ENCODE measurements at regions not wholly inside any gene's neighbourhood (a gene's known extent, or its start where the extent isn't known, plus 50 kb on each side); places are given as distances from the start of the nearest gene placed in this dataset.

- no peaks in the 10 kb centered on the region for H3K27me3 ChIP-seq (ENCODE audit: insufficient read depth, low read length, poor library complexity, severe bottlenecking)
- H3K36me3 Mint-ChIP-seq, result no peaks in the 10 kb centered on the region
- H3K4me1 Mint-ChIP-seq, result no peaks in the 10 kb centered on the region
- H3K27me3 Mint-ChIP-seq, result peaks cover 2 to 7% of the 10 kb centered on the region in 2 donors
- H3K9me3 ChIP-seq (ENCODE audit: low read length), result no peaks in the 10 kb centered on the region
- peaks cover 8 to 17% (median 11%) of the 10 kb centered on the region in 5 donors for H3K9me3 Mint-ChIP-seq
- H3K36me3 ChIP-seq (ENCODE audit: insufficient read depth, low read length), result no peaks in the 10 kb centered on the region
- H3K27ac ChIP-seq (ENCODE audit: low read depth, low read length), result no peak overlapping the region
- CTCF ChIA-PET, result no interaction called here
- H3K4me3 ChIP-seq (ENCODE audit: low read length), result no peak overlapping the region
- H3K27ac Mint-ChIP-seq, result no peak overlapping the region
- no peak overlapping the region for H3K4me3 Mint-ChIP-seq
- POLR2A ChIA-PET, result no interaction called here
- no peak for DNase-seq
- H3K4me1 ChIP-seq (ENCODE audit: insufficient read depth, low read length), result no peaks in the 10 kb centered on the region
Observed at GRCh38 chr13:111572956-111573761, 252.7 kb downstream of the TEX29 start.

DNA sequence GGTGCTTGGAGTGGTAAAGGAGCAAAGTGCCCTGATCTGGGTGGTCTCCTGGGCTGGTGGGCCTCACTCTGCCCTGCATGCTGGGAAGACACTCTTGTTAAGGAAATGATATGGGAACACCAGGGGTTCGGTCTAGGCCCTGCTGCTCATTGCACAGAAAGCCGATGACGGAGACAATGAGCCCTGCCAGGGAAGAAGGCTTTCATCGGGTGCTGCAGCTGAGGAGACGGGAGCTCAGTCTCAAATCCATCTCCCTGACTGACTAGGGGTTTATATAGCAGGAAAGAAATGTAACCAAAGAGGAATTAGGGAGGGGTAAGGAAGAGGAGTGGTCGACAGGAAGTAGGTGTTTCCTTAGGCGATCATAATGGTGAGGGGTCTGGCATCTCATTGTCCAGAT lies 253.4 kb downstream of the TEX29 start:
- H3K9me3 Mint-ChIP-seq, result peaks cover 6 to 17% (median 11%) of the 10 kb centered on the region in 5 donors
- H3K9me3 ChIP-seq (ENCODE audit: low read length), result no peaks in the 10 kb centered on the region
- no peak for DNase-seq

GRCh38 chr13:111575276-111575675 lies 254.8 kb downstream of the TEX29 start:
- H3K27ac Mint-ChIP-seq, result no peak overlapping the region
- POLR2A ChIA-PET, result no interaction called here
- CTCF ChIA-PET, result no interaction called here

More for the DNA sequence above, 253.4 kb downstream of the TEX29 start:
- no peak overlapping the region for H3K27ac ChIP-seq (ENCODE audit: low read depth, low read length)
- Mint-ChIP-seq H3K4me1 (no peaks in the 10 kb centered on the region), H3K27ac (no peak overlapping the region), H3K4me3 (no peak overlapping the region), H3K36me3 (no peaks in the 10 kb centered on the region), H3K27me3 (peaks cover 0 to 5% of the 10 kb centered on the region in 2 donors)
- no peak overlapping the region for H3K4me3 ChIP-seq (ENCODE audit: low read length)
- ChIA-PET POLR2A (no interaction called here), CTCF (no interaction called here)
- no peaks in the 10 kb centered on the region for H3K4me1 ChIP-seq (ENCODE audit: insufficient read depth, low read length)
- H3K36me3 ChIP-seq (ENCODE audit: insufficient read depth, low read length), result no peaks in the 10 kb centered on the region
- no peaks in the 10 kb centered on the region for H3K27me3 ChIP-seq (ENCODE audit: insufficient read depth, low read length, poor library complexity, severe bottlenecking)

DNA sequence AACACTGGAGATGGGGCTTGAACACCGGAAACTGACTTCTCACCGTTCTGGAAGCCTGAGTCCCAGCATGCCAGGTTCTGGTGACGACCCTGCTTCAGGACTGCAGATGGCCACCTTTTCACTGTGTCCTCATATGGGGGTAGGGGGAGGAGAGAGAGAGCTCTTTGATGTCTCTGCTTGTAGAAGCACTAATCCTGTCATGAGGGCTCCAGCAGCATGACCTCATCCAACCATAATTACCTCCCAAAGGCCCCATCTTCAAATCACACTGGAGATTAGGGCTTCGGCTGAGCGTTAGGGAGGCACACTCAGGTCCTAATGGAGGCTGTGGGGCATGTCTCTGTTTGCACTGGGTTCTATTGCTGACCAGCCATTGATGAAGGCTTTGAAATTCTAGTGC lies 255.3 kb downstream of the TEX29 start:
- Mint-ChIP-seq H3K4me1 (no peaks in the 10 kb centered on the region), H3K27ac (no peak overlapping the region), H3K36me3 (no peaks in the 10 kb centered on the region), H3K9me3 (peaks cover 6 to 17% (median 11%) of the 10 kb centered on the region in 5 donors), H3K27me3 (no peaks in the 10 kb centered on the region), H3K4me3 (no peak overlapping the region)
- Histone ChIP-seq H3K9me3 (ENCODE audit: low read length) (no peaks in the 10 kb centered on the region), H3K4me1 (ENCODE audit: insufficient read depth, low read length) (no peaks in the 10 kb centered on the region), H3K36me3 (ENCODE audit: insufficient read depth, low read length) (no peaks in the 10 kb centered on the region), H3K4me3 (ENCODE audit: low read length) (no peak overlapping the region), H3K27me3 (ENCODE audit: insufficient read depth, low read length, poor library complexity, severe bottlenecking) (no peaks in the 10 kb centered on the region), H3K27ac (ENCODE audit: low read depth, low read length) (no peak overlapping the region)
- DNase-seq, result no peak
- POLR2A ChIA-PET, result no interaction called here
- CTCF ChIA-PET, result no interaction called here

More at GRCh38 chr13:111575276-111575675, 254.8 kb downstream of the TEX29 start:
- no peaks in the 10 kb centered on the region for H3K27me3 Mint-ChIP-seq
- peaks cover 6 to 17% (median 11%) of the 10 kb centered on the region in 5 donors for H3K9me3 Mint-ChIP-seq
- H3K27me3 ChIP-seq (ENCODE audit: insufficient read depth, low read length, poor library complexity, severe bottlenecking), result no peaks in the 10 kb centered on the region
- H3K36me3 Mint-ChIP-seq, result no peaks in the 10 kb centered on the region
- H3K4me1 ChIP-seq (ENCODE audit: insufficient read depth, low read length), result no peaks in the 10 kb centered on the region
- H3K4me3 Mint-ChIP-seq, result no peak overlapping the region
- no peaks in the 10 kb centered on the region for H3K36me3 ChIP-seq (ENCODE audit: insufficient read depth, low read length)
- DNase-seq, result no peak
- H3K4me3 ChIP-seq (ENCODE audit: low read length), result no peak overlapping the region
- no peak overlapping the region for H3K27ac ChIP-seq (ENCODE audit: low read depth, low read length)
- no peaks in the 10 kb centered on the region for H3K4me1 Mint-ChIP-seq
- H3K9me3 ChIP-seq (ENCODE audit: low read length), result no peaks in the 10 kb centered on the region

DNA sequence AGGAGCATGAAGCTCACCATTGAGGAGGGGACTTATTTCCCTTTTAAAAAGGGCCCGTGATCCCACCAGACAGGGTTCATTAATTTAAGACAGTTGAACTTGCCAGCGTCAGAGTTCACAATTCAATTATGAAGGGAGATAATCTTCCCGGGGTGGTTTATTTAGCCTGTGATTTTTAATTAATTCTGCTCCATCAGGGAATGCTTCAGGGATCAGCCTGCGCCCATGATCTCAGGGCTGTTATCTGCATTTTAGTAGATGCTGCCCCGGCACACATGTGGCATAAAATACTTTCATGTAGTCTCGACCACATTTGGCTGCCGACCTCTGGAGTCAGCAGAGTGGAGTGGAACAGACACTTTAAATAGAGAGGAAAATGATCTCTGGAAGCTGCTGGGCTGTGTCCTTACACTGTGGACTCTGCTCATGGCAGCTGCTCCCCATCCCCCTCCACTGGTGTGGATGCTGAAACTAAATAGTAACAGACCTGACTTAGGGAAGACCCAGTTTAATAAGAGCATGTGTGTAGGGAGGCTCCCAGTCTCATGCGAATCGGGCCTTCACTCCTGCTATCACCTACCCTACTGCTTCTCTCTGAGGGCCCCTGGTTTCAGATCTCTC lies 256.9 kb downstream of the TEX29 start:
- POLR2A ChIA-PET, result no interaction called here
- no peaks in the 10 kb centered on the region for H3K36me3 ChIP-seq (ENCODE audit: insufficient read depth, low read length)
- Mint-ChIP-seq H3K27ac (no peak overlapping the region), H3K9me3 (peaks cover 6 to 17% (median 11%) of the 10 kb centered on the region in 5 donors), H3K4me3 (no peak overlapping the region), H3K27me3 (no peaks in the 10 kb centered on the region), H3K4me1 (no peaks in the 10 kb centered on the region), H3K36me3 (no peaks in the 10 kb centered on the region)
- H3K27ac ChIP-seq (ENCODE audit: low read depth, low read length), result no peak overlapping the region
- no peaks in the 10 kb centered on the region for H3K4me1 ChIP-seq (ENCODE audit: insufficient read depth, low read length)
- no peak overlapping the region for H3K4me3 ChIP-seq (ENCODE audit: low read length)
- no peaks in the 10 kb centered on the region for H3K9me3 ChIP-seq (ENCODE audit: low read length)
- H3K27me3 ChIP-seq (ENCODE audit: insufficient read depth, low read length, poor library complexity, severe bottlenecking), result no peaks in the 10 kb centered on the region
- CTCF ChIA-PET, result no interaction called here
- DNase-seq, result no peak

- Histone ChIP-seq H3K9me3 (ENCODE audit: low read length) (no peaks in the 10 kb centered on the region), H3K4me1 (ENCODE audit: insufficient read depth, low read length) (no peaks in the 10 kb centered on the region), H3K27ac (ENCODE audit: low read depth, low read length) (no peak overlapping the region), H3K4me3 (ENCODE audit: low read length) (no peak overlapping the region), H3K27me3 (ENCODE audit: insufficient read depth, low read length, poor library complexity, severe bottlenecking) (no peaks in the 10 kb centered on the region), H3K36me3 (ENCODE audit: insufficient read depth, low read length) (no peaks in the 10 kb centered on the region)
- Mint-ChIP-seq H3K27ac (no peak overlapping the region), H3K4me1 (no peaks in the 10 kb centered on the region), H3K9me3 (peaks cover 6 to 17% (median 11%) of the 10 kb centered on the region in 5 donors), H3K4me3 (no peak overlapping the region), H3K36me3 (no peaks in the 10 kb centered on the region), H3K27me3 (peaks cover 0 to under 1% of the 10 kb centered on the region in 2 donors)
- POLR2A ChIA-PET, result no interaction called here
- CTCF ChIA-PET, result no interaction called here
- DNase-seq, result no peak
Observed at GRCh38 chr13:111577956-111578605, 257.6 kb downstream of the TEX29 start.

GRCh38 chr13:111584101-111584672 lies 263.7 kb downstream of the TEX29 start:
- no peak for DNase-seq
- no peaks in the 10 kb centered on the region for H3K36me3 Mint-ChIP-seq
- POLR2A ChIA-PET, result no interaction called here
- H3K27me3 ChIP-seq (ENCODE audit: insufficient read depth, low read length, poor library complexity, severe bottlenecking), result no peaks in the 10 kb centered on the region
- H3K9me3 ChIP-seq (ENCODE audit: low read length), result no peaks in the 10 kb centered on the region
- H3K4me3 ChIP-seq (ENCODE audit: low read length), result no peak overlapping the region
- no peaks in the 10 kb centered on the region for H3K9me3 Mint-ChIP-seq
- no peak overlapping the region for H3K27ac Mint-ChIP-seq
- H3K36me3 ChIP-seq (ENCODE audit: insufficient read depth, low read length), result no peaks in the 10 kb centered on the region
- H3K27ac ChIP-seq (ENCODE audit: low read depth, low read length), result no peak overlapping the region
- no peaks in the 10 kb centered on the region for H3K4me1 Mint-ChIP-seq
- CTCF ChIA-PET, result no interaction called here
- H3K4me1 ChIP-seq (ENCODE audit: insufficient read depth, low read length), result no peaks in the 10 kb centered on the region
- H3K27me3 Mint-ChIP-seq, result peaks cover 0 to 3% of the 10 kb centered on the region in 2 donors
- H3K4me3 Mint-ChIP-seq, result no peak overlapping the region

GRCh38 chr13:111584870-111585269 lies 264.4 kb downstream of the TEX29 start:
- H3K27me3 ChIP-seq (ENCODE audit: insufficient read depth, low read length, poor library complexity, severe bottlenecking), result no peaks in the 10 kb centered on the region
- Mint-ChIP-seq H3K4me1 (no peaks in the 10 kb centered on the region), H3K36me3 (no peaks in the 10 kb centered on the region), H3K9me3 (peaks cover 0 to 1% (median 0%) of the 10 kb centered on the region in 5 donors), H3K4me3 (no peak overlapping the region), H3K27me3 (peaks cover 0 to 3% of the 10 kb centered on the region in 2 donors), H3K27ac (no peak overlapping the region)
- H3K4me3 ChIP-seq (ENCODE audit: low read length), result no peak overlapping the region
- no peak for DNase-seq
- no peaks in the 10 kb centered on the region for H3K9me3 ChIP-seq (ENCODE audit: low read length)
- H3K36me3 ChIP-seq (ENCODE audit: insufficient read depth, low read length), result no peaks in the 10 kb centered on the region
- CTCF ChIA-PET, result no interaction called here
- H3K4me1 ChIP-seq (ENCODE audit: insufficient read depth, low read length), result no peaks in the 10 kb centered on the region
- POLR2A ChIA-PET, result no interaction called here
- no peak overlapping the region for H3K27ac ChIP-seq (ENCODE audit: low read depth, low read length)
